GM23248 (cell line): ENCODE measurements at regions not wholly inside any gene's neighbourhood (a gene's known extent, or its start where the extent isn't known, plus 50 kb on each side); places are given as distances from the start of the nearest gene placed in this dataset.

Experiments used
- DNase-seq: peaks from one replicate; pipeline ENCODE4 v3.0.0-alpha.2; 2015
- H2AFZ ChIP-seq: fragments of 200-600 bp; sonication (generic); 2 replicates; pipeline ENCODE4 v1.6.1; 2016; ENCODE audit warnings: antibody characterized with exemption
- H3F3A ChIP-seq: fragments of 200-600 bp; sonication (generic); 2 replicates; pipeline ENCODE4 v1.6.1; 2016; ENCODE audit warnings: mild to moderate bottlenecking, antibody characterized with exemption, mixed run types; ENCODE audit not compliant: insufficient read depth
- H3K27ac ChIP-seq: fragments of 200-600 bp; sonication (generic); 2 replicates; pipeline ENCODE4 v1.5.1; 2016; ENCODE audit warnings: mild to moderate bottlenecking
- H3K27me3 ChIP-seq: fragments of 200-600 bp; sonication (generic); replicated peaks from 2 replicates; pipeline ENCODE4 v1.6.1; 2016; ENCODE audit warnings: mild to moderate bottlenecking; ENCODE audit not compliant: insufficient read depth
- H3K36me3 ChIP-seq: fragments of 200-600 bp; sonication (generic); 2 replicates; pipeline ENCODE4 v1.6.1; 2016; ENCODE audit warnings: low read depth, mild to moderate bottlenecking
- H3K4me1 ChIP-seq: fragments of 200-600 bp; sonication (generic); 2 replicates; pipeline ENCODE4 v1.6.1; 2016; ENCODE audit warnings: mild to moderate bottlenecking; ENCODE audit not compliant: insufficient read depth
- H3K4me2 ChIP-seq: fragments of 200-600 bp; sonication (generic); one replicate; pipeline ENCODE4 v1.6.1; 2016; ENCODE audit warnings: mild to moderate bottlenecking; ENCODE audit not compliant: unreplicated experiment
- H3K4me3 ChIP-seq: fragments of 200-600 bp; sonication (generic); 2 replicates; pipeline ENCODE4 v1.5.1; 2016; ENCODE audit warnings: mild to moderate bottlenecking
- H3K79me2 ChIP-seq: fragments of 200-600 bp; sonication (generic); 2 replicates; pipeline ENCODE4 v1.6.1; 2016; ENCODE audit warnings: mild to moderate bottlenecking; ENCODE audit not compliant: insufficient read depth
- H3K9ac ChIP-seq: fragments of 200-600 bp; sonication (generic); 2 replicates; pipeline ENCODE4 v1.6.1; 2016; ENCODE audit warnings: mild to moderate bottlenecking
- H3K9me2 ChIP-seq: fragments of 200-600 bp; sonication (generic); 2 replicates; pipeline ENCODE4 v1.6.1; 2016; ENCODE audit warnings: mixed run types, mild to moderate bottlenecking, moderate library complexity; ENCODE audit not compliant: insufficient read depth
- H3K9me3 ChIP-seq: fragments of 200-600 bp; sonication (generic); one replicate; pipeline ENCODE4 v1.6.1; 2017; ENCODE audit warnings: low read depth
- H4K20me1 ChIP-seq: fragments of 200-600 bp; sonication (generic); 2 replicates; pipeline ENCODE4 v1.6.0; 2016; ENCODE audit not compliant: insufficient read depth
- EZH2 ChIP-seq: fragments of 200-600 bp; sonication (generic); IDR thresholded peaks from 2 replicates; pipeline ENCODE4 v1.6.1; 2018; ENCODE audit warnings: antibody characterized with exemption, mild to moderate bottlenecking; ENCODE audit not compliant: insufficient read depth, poor library complexity, severe bottlenecking
- EZH2phosphoT487 ChIP-seq: fragments of 200-600 bp; sonication (generic); IDR thresholded peaks from 2 replicates; pipeline ENCODE4 v1.6.1; 2018; ENCODE audit warnings: antibody characterized with exemption, moderate library complexity, mild to moderate bottlenecking, low read depth; ENCODE audit not compliant: insufficient read depth
- WGBS, 2 experiments: methylation state at CpG; one replicate each; pipeline ENCODE4 v1.1.6; 2015 to 2017; ENCODE audit warnings: low lambda C conversion rate in 2 of 2, low coverage in 1 of 2; ENCODE audit errors: missing lambda C conversion rate in 2 of 2; 5-methylcytosine and 5-hydroxymethylcytosine counted together
- in situ Hi-C: fragments of 300-500 bp; cut with MboI; formaldehyde crosslinking; loops from 2 replicates; pipeline ENCODE4 v1.15.0; 2020

DNA sequence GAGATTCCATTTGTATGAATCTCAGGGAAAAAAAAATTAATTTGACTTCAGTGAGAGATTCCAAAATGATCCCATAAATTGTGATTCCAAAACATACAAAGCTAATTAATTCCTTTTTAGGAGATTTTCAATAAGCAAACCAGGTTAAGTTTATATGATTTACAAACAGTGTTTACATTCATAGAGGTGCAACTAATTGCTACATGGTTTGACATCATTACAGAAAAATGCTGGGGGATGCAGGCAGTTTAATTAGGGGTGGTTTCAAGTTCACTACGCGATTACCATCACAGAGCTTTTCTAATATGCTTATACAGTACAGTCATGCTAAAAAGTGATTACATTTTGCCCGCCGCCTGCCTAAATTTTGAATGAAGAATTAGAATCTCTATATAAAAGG is 143.2 kb upstream of the MGMT start:
- Histone ChIP-seq H2AFZ (no peak overlapping the region), H3K9me3 (no peaks in the 10 kb centered on the region), H3K79me2 (no peaks in the 10 kb centered on the region), H3K4me3 (no peak overlapping the region), H3K27me3 (no peaks in the 10 kb centered on the region), H3K9ac (no peak overlapping the region), H3K4me1 (no peaks in the 10 kb centered on the region), H3K9me2 (no peaks in the 10 kb centered on the region), H4K20me1 (no peaks in the 10 kb centered on the region), H3K36me3 (no peaks in the 10 kb centered on the region), H3F3A (no peaks in the 10 kb centered on the region), H3K4me2 (no peak overlapping the region), H3K27ac (no peak overlapping the region)
- 44 to 45% methylated on average over 4 of the region's 4 CpGs for WGBS, 2 experiments
- in situ Hi-C loops, result no loop called here
- no peak for TF ChIP-seq EZH2phosphoT487
- TF ChIP-seq EZH2, result no peak
- DNase-seq, result no peak

GRCh38 chr10:129325893-129326292 is 141.1 kb upstream of the MGMT start:
- Histone ChIP-seq H3K27me3 (no peaks in the 10 kb centered on the region), H3K27ac (no peak overlapping the region), H3K4me2 (no peak overlapping the region), H3K36me3 (no peaks in the 10 kb centered on the region), H3K4me1 (no peaks in the 10 kb centered on the region), H3K9ac (no peak overlapping the region), H3K79me2 (no peaks in the 10 kb centered on the region), H3K4me3 (no peak overlapping the region), H3K9me3 (no peaks in the 10 kb centered on the region), H3F3A (no peaks in the 10 kb centered on the region), H2AFZ (no peak overlapping the region), H4K20me1 (no peaks in the 10 kb centered on the region), H3K9me2 (no peaks in the 10 kb centered on the region)
- in situ Hi-C loops, result no loop called here
- WGBS, 2 experiments, result 16 to 34% methylated on average over 2 of the region's 2 CpGs
- DNase-seq, result no peak
- TF ChIP-seq EZH2phosphoT487, result no peak
- TF ChIP-seq EZH2, result no peak

DNA sequence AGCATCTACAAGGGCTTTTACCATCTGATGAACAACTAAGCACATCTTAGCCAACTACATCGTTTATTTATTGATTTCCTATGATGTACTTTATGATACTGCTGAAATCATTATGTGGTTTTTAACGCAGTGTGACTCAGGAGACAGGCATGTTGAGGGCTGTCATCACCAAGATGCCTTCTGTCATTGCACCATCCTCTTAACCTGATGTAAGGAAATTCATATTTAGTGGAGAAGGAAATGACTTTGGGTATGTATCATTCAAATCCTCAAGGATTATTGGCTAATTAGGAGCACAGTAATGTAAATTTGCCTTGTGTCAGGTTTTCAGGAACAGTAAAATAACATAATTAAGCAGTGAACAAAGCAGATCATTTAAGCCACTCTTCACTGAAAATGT is 138.5 kb upstream of the MGMT start:
- WGBS, 2 experiments, result 0 to 4% methylated on average over 2 of the region's 2 CpGs
- no peaks in the 10 kb centered on the region for H3K9me2 ChIP-seq

GRCh38 chr10:129329385-129330055 is 137.5 kb upstream of the MGMT start:
- H3K79me2 ChIP-seq, result no peaks in the 10 kb centered on the region
- in situ Hi-C loops, result no loop called here
- no peaks in the 10 kb centered on the region for H3K9me3 ChIP-seq
- H3K4me1 ChIP-seq, result no peaks in the 10 kb centered on the region
- DNase-seq, result no peak
- WGBS, 2 experiments, result 54 to 55% methylated on average over 16 to 17 of the region's 17 CpGs
- H3K9me2 ChIP-seq, result no peaks in the 10 kb centered on the region
- H3K4me3 ChIP-seq, result no peak overlapping the region
- no peak for TF ChIP-seq EZH2phosphoT487
- no peak for TF ChIP-seq EZH2
- no peak overlapping the region for H3K4me2 ChIP-seq
- H3F3A ChIP-seq, result no peaks in the 10 kb centered on the region
- H3K27me3 ChIP-seq, result no peaks in the 10 kb centered on the region
- no peak overlapping the region for H2AFZ ChIP-seq
- no peaks in the 10 kb centered on the region for H3K36me3 ChIP-seq
- H3K9ac ChIP-seq, result no peak overlapping the region
- H4K20me1 ChIP-seq, result no peaks in the 10 kb centered on the region
- no peak overlapping the region for H3K27ac ChIP-seq

More for the DNA sequence above, 138.5 kb upstream of the MGMT start:
- Histone ChIP-seq H3K9me3 (no peaks in the 10 kb centered on the region), H3K27ac (no peak overlapping the region), H2AFZ (no peak overlapping the region), H3K27me3 (no peaks in the 10 kb centered on the region), H3K4me1 (no peaks in the 10 kb centered on the region), H3K4me2 (no peak overlapping the region), H3K9ac (no peak overlapping the region), H3K36me3 (no peaks in the 10 kb centered on the region), H3K4me3 (no peak overlapping the region), H3K79me2 (no peaks in the 10 kb centered on the region), H3F3A (no peaks in the 10 kb centered on the region), H4K20me1 (no peaks in the 10 kb centered on the region)
- in situ Hi-C loops, result no loop called here
- DNase-seq, result no peak
- no peak for TF ChIP-seq EZH2
- TF ChIP-seq EZH2phosphoT487, result no peak

DNA sequence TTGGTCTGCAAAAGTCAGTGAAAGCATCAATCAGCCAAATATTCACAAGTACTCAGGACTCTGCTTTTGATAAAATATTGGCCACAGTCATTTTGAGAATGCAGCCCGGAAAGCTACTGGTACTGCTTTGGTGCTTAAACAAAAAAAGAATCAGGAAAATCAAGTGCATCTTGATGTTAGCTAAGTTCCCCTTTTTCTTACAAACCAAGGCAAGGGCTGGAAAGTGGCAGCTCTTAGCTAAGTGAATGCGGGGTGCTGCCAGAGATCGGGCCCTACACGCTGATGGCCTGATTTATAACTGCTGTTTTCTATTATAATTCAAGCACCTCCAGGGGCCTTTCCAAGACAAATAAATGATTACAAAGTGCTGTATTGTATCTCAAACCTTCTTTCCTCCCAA is 136.8 kb upstream of the MGMT start:
- Histone ChIP-seq H3K9ac (no peak overlapping the region), H3K9me3 (no peaks in the 10 kb centered on the region), H3K27me3 (no peaks in the 10 kb centered on the region), H3K4me1 (no peaks in the 10 kb centered on the region), H3K4me2 (no peak overlapping the region), H3F3A (no peaks in the 10 kb centered on the region), H3K36me3 (no peaks in the 10 kb centered on the region), H3K27ac (no peak overlapping the region), H3K9me2 (no peaks in the 10 kb centered on the region), H3K4me3 (no peak overlapping the region), H2AFZ (no peak overlapping the region), H4K20me1 (no peaks in the 10 kb centered on the region), H3K79me2 (no peaks in the 10 kb centered on the region)
- TF ChIP-seq EZH2, result no peak
- TF ChIP-seq EZH2phosphoT487, result no peak
- 73 to 81% methylated on average over 4 of the region's 4 CpGs for WGBS, 2 experiments
- DNase-seq, result no peak
- in situ Hi-C loops, result no loop called here
